GM20000 (cell line): ENCODE measurements at regions not wholly inside any gene's neighbourhood (a gene's known extent, or its start where the extent isn't known, plus 50 kb on each side); places are given as distances from the start of the nearest gene placed in this dataset.
"Not testable (repeated sequence)": the region's sequence is repeated elsewhere in the genome, so short reads cannot be mapped to it uniquely, and the experiment has no call there.

Experiments used
- DNase-seq: peaks from one replicate; pipeline ENCODE4 v3.0.0; 2012; ENCODE audit warnings: low spot score
- CTCF ChIP-seq: IDR thresholded peaks from 2 replicates; pipeline ENCODE4 v1.5.1; 2012; ENCODE audit warnings: mild to moderate bottlenecking, control low read depth; ENCODE audit errors: extremely low read depth, missing control alignments

- TF ChIP-seq CTCF, result no peak
Measured at GRCh38 chr3:95826419-95826818, 988.0 kb upstream of the EPHA6 start.

GRCh38 chr3:95832146-95832545, 982.2 kb upstream of the EPHA6 start:
- TF ChIP-seq CTCF, result no peak
- no peak for DNase-seq

More at GRCh38 chr3:95826419-95826818, 988.0 kb upstream of the EPHA6 start:
- DNase-seq, result no peak

DNA sequence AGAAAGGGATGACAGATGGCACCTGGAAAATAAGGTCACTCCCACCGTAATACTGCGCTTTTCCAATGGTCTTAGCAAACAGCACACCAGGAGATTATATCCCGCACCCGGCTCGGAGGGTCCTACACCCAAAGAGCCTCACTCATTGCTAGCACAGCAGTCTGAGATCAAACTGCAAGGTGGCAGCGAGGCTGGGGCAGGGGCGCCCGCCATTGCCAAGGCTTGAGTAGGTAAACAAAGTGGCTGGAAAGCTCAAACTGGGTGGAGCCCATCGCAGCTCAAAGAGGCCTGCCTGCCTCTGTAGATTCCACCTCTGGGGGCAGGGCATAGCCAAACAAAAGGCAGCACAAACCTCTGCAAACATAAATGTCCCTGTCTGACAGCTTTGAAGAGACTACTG, 953.8 kb upstream of the EPHA6 start:
- DNase-seq, result not testable (repeated sequence)

- DNase-seq, result no peak
- TF ChIP-seq CTCF, result no peak
Measured at GRCh38 chr3:95883801-95884200, 930.6 kb upstream of the EPHA6 start.

GRCh38 chr3:95886616-95887015, 927.8 kb upstream of the EPHA6 start:
- DNase-seq, result no peak
- no peak for TF ChIP-seq CTCF

DNA sequence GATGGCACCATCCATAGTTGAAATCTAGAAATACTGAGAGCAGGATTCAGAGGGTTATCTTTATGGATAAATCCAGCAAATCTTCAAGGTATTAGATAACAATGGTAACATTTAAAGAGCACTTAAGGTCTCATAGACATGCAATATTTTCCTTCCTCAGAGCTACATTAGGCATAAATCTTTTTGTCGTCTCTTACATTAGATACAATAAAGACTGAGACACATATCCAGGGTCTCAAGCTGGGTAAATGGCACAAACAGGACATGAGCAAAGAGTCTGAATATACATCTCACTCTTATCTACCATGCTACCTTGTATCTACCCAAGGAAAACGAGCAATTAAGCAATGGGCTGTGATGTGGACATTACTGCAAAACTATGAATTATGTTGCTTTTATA, 927.3 kb upstream of the EPHA6 start:
- DNase-seq, result no peak
- no peak for TF ChIP-seq CTCF

DNA sequence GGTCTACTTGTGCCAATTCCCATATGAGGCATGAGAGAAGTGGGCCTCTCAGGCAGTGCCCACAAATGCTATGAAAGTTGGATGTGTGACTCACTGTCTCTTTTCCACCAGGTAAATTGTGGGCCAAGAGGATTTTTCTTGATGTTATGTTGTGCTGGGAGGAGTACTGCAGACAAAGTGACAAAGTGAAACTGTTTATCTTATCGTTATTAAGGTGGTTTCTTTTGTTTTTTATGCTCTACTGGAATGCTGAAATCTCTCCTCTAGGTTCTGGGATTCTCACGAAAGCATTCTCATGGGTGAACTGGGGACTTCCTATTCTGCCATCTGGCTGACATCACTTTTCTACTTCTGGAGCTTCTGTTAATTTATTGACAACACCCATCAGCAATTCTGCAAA, 919.6 kb upstream of the EPHA6 start:
- no peak for TF ChIP-seq CTCF
- no peak for DNase-seq

DNA sequence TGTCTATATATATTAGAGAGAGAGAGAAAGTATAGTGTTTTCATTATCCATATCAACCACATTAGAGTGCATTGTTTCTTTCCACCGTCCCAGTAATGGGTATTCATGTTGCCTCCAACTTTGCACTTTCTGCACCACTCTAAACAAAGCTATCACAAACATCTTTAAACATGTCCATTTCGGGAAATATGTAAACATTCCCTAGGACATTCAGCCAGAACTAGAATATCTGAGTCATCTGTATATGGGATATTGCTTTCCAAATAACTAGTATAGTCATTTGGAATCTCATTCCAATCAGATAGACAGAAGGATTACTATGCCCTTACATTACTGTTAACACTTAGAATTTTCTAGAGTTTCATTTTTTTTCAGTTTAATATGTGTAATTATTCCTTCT, 914.9 kb upstream of the EPHA6 start:
- no peak for DNase-seq
- no peak for TF ChIP-seq CTCF
